NCI-H2081 (cell line): ENCODE measurements at regions not wholly inside any gene's neighbourhood (a gene's known extent, or its start where the extent isn't known, plus 50 kb on each side); places are given as distances from the start of the nearest gene placed in this dataset.

ENCODE experiments used
- DNase-seq, 2 experiments: peaks; one replicate each; lab custom pipeline; 2025; lab: John Stamatoyannopoulos, UW

- no peak for DNase-seq
Observed at GRCh38 chr11:33411751-33412150, 154.6 kb downstream of the HIPK3 start.

GRCh38 chr11:33410086-33410765, 153.0 kb downstream of the HIPK3 start:
- DNase-seq, result no peak
